ENCODE measurements at regions not wholly inside any gene's neighbourhood (a gene's known extent, or its start where the extent isn't known, plus 50 kb on each side); places are given as distances from the start of the nearest gene placed in this dataset.

DNA sequence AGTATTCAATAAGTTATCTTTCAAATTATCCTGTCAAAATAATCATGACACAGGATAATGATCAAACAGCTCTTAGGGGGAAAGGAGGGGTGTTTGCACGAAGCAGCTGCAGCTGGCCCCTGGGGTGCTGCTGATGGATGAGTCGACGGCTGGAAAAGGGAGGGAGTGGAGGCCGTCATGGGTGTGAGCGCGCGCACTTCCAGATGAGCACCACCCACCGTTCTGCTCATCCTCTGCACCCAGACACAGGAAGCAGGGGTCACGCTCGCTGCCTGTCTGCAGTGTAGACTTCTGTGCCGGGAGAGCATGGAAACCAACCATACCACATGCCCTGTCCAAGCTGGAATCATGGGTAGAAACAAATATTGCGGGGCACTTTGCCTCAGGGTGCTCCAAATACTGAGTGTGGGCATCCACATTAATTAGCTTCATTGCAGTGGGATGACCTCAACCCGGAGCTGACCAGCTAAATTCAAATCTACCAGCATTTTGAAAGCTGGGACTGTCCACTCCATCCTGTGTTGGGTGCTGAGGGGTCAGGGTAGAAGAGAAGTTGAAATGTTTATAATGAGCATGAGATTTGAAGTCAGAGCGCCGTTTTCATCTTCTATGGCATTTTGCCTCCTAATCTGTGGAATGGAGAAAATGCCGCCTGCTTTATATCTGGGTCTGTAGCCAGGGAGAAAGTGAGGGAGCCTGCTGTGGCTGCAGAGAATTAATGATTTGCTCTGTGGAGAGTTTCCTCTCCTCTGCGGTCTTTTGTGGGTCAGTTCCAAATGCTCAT lies 802.4 kb downstream of the TBC1D22A start:
- no peak overlapping the region for H3K4me3 ChIP-seq (ENCODE audit: low read length)
- no peak overlapping the region for H3K9ac ChIP-seq (ENCODE audit: low read depth, low read length)
- H3K4me1 ChIP-seq (ENCODE audit: insufficient read depth, low read length): no peaks in the 10 kb centered on the region
- H3K27me3 ChIP-seq (ENCODE audit: insufficient read depth, low read length): no peaks in the 10 kb centered on the region
- H3K36me3 ChIP-seq (ENCODE audit: insufficient read depth, low read depth, low read length): no peaks in the 10 kb centered on the region
- H3K27ac ChIP-seq (ENCODE audit: low read length): no peak overlapping the region
- H3K9me3 ChIP-seq (ENCODE audit: insufficient read depth, low read depth, low read length): no peaks in the 10 kb centered on the region

DNA sequence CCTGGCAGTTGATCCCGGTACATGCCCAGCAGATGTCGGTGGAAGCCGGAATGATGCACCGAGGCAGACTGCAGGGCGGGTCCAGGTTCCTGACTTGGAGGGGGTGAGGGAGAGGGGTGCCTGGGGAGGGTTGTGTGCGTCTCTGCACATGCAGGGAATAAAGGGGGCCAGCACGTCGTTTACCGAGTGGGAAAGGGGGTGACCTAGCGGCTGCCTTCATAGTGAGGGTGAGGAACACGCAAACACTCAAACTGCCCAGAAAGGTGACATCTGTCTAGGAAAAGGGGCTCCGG lies 801.7 kb downstream of the TBC1D22A start:
- Histone ChIP-seq H3K9me3 (ENCODE audit: insufficient read depth, low read depth, low read length) (no peaks in the 10 kb centered on the region), H3K27me3 (ENCODE audit: insufficient read depth, low read length) (no peaks in the 10 kb centered on the region), H3K27ac (ENCODE audit: low read length) (no peak overlapping the region), H3K9ac (ENCODE audit: low read depth, low read length) (no peak overlapping the region), H3K4me1 (ENCODE audit: insufficient read depth, low read length) (no peaks in the 10 kb centered on the region), H3K4me3 (ENCODE audit: low read length) (no peak overlapping the region), H3K36me3 (ENCODE audit: insufficient read depth, low read depth, low read length) (no peaks in the 10 kb centered on the region)

DNA sequence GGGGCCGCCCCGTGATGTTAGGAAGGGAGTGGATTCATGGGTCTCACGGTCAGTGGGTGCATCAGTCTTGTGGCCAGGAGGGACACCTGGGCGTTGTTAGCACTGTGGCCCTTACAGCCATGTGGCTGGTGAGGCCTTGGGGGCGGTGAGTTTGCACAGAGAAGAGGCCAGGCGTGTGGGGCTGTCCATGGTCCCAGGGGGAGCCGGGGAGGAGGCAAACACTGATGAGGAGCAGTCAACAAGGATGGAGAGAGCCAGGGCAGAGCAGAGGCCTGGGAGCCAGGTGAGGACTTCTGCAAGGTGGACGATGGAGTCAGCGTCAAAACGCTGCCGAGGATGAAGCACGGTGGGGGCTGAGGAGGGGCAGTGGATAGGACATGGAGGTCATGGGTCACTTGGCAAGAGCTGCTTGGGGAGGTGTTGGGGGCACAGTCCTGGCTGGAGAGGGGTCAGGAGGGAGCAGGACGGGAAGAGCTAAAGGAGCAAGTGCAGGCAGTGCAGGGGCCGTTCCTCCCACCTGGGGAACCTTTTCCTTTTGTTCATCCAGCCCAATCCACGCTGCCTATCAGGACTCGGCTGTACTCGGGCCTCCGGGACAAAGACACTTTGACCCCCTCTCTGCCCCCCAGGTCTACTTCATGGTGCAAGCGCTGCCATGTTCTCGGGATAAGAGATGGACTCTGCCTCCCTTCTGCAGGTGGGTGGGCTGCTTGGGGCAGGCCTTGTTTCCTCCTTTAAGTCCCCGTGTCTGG lies 801.1 kb downstream of the TBC1D22A start:
- Histone ChIP-seq H3K27ac (ENCODE audit: low read length) (no peak overlapping the region), H3K4me1 (ENCODE audit: insufficient read depth, low read length) (no peaks in the 10 kb centered on the region), H3K9ac (ENCODE audit: low read depth, low read length) (no peak overlapping the region), H3K9me3 (ENCODE audit: insufficient read depth, low read depth, low read length) (no peaks in the 10 kb centered on the region), H3K36me3 (ENCODE audit: insufficient read depth, low read depth, low read length) (no peaks in the 10 kb centered on the region), H3K4me3 (ENCODE audit: low read length) (no peak overlapping the region), H3K27me3 (ENCODE audit: insufficient read depth, low read length) (no peaks in the 10 kb centered on the region)

DNA sequence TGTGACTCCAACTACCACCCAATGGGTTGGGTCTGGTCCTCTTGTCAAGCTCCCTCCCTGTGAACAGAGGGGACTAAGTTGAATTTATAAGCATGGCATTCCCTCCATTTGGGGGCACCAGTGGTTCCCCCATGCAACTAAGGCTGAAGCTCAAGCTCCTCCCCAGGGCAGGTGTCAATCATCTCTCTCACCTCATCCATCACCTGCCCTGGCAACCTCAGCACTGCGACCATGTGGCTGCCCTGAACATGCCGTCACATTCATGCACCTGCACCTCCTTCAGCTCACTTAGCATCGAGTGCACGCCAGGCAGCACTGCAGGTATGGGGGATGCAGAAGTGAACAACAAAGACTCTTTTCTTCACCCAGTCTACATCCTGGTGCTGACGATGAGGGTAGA lies 799.3 kb downstream of the TBC1D22A start:
- H3K4me1 ChIP-seq (ENCODE audit: insufficient read depth, low read length): no peaks in the 10 kb centered on the region
- H3K9ac ChIP-seq (ENCODE audit: low read depth, low read length): no peak overlapping the region
- no peaks in the 10 kb centered on the region for H3K36me3 ChIP-seq (ENCODE audit: insufficient read depth, low read depth, low read length)
- H3K9me3 ChIP-seq (ENCODE audit: insufficient read depth, low read depth, low read length): no peaks in the 10 kb centered on the region
- H3K27me3 ChIP-seq (ENCODE audit: insufficient read depth, low read length): no peaks in the 10 kb centered on the region
- H3K27ac ChIP-seq (ENCODE audit: low read length): no peak overlapping the region
- H3K4me3 ChIP-seq (ENCODE audit: low read length): no peak overlapping the region

DNA sequence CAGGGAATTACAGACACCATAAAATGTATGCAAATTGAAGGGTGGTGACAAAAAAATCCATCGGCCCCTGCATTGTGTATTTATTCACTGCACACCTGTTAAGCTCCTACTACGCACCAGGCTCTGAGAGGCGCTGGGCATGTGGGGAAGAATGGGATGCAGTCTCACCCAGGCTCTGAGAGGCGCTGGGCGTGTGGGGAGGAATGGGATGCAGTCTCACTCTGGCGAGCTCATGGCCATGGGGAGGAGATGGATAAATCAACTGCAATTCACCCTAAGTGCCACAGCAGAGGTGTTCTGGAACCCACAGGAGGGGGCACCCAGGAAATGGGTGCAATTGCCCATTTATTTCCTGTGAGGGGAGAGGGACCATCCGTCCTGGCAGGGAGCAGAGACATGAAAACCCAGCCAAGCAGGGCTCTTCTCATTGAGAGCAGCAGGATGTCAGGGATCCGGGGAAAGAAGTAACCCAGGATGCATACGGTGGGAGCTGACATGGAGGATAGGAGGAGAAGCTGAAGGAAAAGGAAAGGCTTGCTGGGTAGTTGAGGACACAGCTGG lies 798.7 kb downstream of the TBC1D22A start:
- Histone ChIP-seq H3K9me3 (ENCODE audit: insufficient read depth, low read depth, low read length) (no peaks in the 10 kb centered on the region), H3K27ac (ENCODE audit: low read length) (no peak overlapping the region), H3K27me3 (ENCODE audit: insufficient read depth, low read length) (no peaks in the 10 kb centered on the region), H3K4me3 (ENCODE audit: low read length) (no peak overlapping the region), H3K36me3 (ENCODE audit: insufficient read depth, low read depth, low read length) (no peaks in the 10 kb centered on the region), H3K4me1 (ENCODE audit: insufficient read depth, low read length) (no peaks in the 10 kb centered on the region), H3K9ac (ENCODE audit: low read depth, low read length) (no peak overlapping the region)

DNA sequence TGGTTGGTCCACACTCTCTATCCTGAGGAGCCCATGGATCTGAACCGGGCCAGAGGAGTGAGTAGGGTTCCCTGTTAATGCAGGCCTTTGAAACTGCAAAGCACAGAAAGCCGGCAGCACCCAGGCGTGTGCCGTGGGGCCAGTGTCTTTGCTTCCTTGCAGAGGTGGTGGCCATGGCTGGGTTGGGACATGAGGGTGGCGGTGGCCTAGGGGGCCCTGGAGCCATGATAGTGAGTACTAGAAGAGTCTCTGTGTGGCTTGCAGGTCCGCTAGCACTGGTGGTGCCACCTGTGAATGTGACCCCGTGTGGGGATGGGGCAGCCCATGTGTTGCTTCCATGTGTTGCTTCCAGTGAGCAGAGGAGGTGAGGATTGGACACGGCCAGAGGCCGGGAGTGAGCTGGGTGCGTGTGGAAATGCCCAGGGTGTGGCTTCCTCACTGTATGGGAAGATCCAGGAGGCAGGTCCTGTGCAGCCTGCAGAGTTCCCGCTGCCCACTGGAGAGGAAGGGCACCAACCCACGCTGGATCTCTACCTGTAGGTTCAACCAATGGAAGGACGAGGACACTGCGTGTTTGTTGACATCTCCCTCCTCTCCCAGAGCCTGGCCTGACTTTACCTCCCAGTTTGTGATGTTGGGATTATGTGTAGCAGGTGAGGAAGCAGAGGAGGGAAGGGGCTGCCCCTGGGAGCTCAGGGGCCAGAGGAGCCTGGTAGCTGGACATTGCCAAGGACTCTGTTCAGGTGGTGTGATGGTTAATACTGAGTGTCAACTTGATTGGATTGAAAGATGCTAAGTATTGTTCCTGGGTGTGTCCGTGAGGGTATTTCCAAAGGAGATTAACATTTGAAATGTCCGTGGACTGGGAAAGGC lies 796.6 kb downstream of the TBC1D22A start:
- no peaks in the 10 kb centered on the region for H3K4me1 ChIP-seq (ENCODE audit: insufficient read depth, low read length)
- H3K4me3 ChIP-seq (ENCODE audit: low read length): no peak overlapping the region
- H3K27me3 ChIP-seq (ENCODE audit: insufficient read depth, low read length): no peaks in the 10 kb centered on the region
- no peak overlapping the region for H3K9ac ChIP-seq (ENCODE audit: low read depth, low read length)
- H3K9me3 ChIP-seq (ENCODE audit: insufficient read depth, low read depth, low read length): no peaks in the 10 kb centered on the region
- no peaks in the 10 kb centered on the region for H3K36me3 ChIP-seq (ENCODE audit: insufficient read depth, low read depth, low read length)
- no peak overlapping the region for H3K27ac ChIP-seq (ENCODE audit: low read length)

DNA sequence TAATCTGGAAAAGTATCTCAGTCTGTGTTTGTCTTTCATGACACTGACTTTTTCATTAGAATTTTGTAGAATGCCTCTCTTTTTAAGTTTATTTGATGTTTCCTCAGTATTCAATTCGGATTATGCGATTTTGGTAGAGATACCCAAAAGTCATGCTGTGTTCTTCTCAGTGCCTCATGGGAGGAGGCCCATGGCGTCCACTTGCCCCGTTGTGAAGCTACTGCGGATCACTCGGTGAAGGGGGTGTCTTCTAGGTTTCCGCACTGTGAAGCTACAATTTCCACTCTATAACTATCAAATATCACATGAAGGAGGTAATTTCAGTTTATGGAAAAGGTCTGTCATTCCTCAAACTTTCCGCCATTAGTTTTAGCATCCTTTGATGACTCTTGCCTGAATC lies 794.0 kb downstream of the TBC1D22A start:
- H3K4me3 ChIP-seq (ENCODE audit: low read length): no peak overlapping the region
- H3K36me3 ChIP-seq (ENCODE audit: insufficient read depth, low read depth, low read length): no peaks in the 10 kb centered on the region
- no peaks in the 10 kb centered on the region for H3K4me1 ChIP-seq (ENCODE audit: insufficient read depth, low read length)
- no peaks in the 10 kb centered on the region for H3K27me3 ChIP-seq (ENCODE audit: insufficient read depth, low read length)
- H3K27ac ChIP-seq (ENCODE audit: low read length): no peak overlapping the region
- no peaks in the 10 kb centered on the region for H3K9me3 ChIP-seq (ENCODE audit: insufficient read depth, low read depth, low read length)
- no peak overlapping the region for H3K9ac ChIP-seq (ENCODE audit: low read depth, low read length)

DNA sequence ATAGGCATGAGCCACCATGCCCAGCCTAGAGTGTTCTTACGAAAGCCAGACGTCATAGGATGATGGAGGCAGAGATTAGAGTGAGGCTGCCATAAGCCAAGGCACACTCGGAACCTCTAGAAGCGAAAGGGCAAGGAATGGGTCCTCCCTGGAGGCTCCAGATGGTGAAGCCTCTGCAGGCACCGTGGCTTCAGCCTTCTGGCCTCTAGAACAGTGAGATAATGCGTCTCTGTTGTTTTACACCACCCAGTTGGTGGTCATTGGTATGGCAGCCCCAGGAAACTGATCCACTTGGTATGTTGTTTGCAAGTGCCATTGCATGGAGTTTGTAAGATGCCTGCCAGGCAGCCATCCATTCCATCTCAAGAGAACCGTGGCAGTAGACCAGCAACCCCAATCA lies 791.0 kb downstream of the TBC1D22A start:
- no peaks in the 10 kb centered on the region for H3K27me3 ChIP-seq (ENCODE audit: insufficient read depth, low read length)
- no peaks in the 10 kb centered on the region for H3K4me1 ChIP-seq (ENCODE audit: insufficient read depth, low read length)
- no peaks in the 10 kb centered on the region for H3K36me3 ChIP-seq (ENCODE audit: insufficient read depth, low read depth, low read length)
- H3K27ac ChIP-seq (ENCODE audit: low read length): no peak overlapping the region
- no peaks in the 10 kb centered on the region for H3K9me3 ChIP-seq (ENCODE audit: insufficient read depth, low read depth, low read length)
- H3K9ac ChIP-seq (ENCODE audit: low read depth, low read length): no peak overlapping the region
- no peak overlapping the region for H3K4me3 ChIP-seq (ENCODE audit: low read length)

DNA sequence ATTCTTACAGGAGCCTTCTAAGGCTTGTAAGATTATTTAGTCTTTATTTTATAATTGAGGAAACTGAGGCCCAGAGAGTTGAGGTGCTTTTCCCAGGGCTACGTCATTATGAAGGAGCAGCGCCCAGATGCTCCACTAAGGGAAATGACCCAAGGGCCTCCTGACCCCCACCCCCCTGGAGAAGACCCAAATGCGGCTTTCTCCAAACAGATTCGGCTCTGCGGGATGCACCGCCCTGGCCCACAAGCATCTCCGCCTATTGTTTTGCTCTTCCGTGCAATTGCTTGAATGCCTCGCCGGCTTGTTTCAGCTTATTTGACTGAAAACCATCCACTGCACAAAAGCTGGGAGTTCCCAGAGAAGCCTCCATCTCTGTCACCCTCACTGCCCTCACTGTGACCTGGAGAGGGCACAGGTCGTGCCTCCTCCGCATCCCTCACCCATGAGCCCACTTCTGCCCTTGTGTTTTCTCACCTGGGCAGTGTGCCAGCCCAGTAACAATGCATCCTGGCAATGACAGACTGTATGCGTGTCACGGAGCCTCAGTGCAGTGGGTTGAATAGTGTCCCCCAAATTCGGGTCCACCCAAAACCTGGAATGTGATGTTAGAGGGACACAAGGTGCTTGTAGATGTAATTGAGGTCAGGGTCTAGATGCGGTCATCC lies 790.2 kb downstream of the TBC1D22A start:
- H3K9me3 ChIP-seq (ENCODE audit: insufficient read depth, low read depth, low read length): no peaks in the 10 kb centered on the region

DNA sequence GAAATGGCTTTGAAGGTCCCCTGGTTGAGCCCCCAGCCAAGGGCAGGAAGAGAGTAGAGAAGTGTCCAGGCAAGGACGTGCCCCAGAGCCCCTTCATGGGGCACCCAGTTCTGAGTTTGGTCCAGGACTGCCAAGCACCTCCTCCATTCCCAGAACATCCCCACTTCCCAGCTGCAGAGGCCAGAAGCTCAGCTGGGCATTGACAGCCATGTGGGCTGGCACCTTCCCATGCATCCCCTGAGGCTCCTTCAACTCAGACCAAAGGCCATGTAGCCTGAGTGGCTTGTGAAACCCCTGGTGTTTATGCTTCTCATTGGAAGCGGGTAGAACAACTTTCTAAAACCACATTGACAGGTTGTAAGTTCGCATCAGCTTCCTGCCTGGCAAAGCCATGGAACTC lies 789.6 kb downstream of the TBC1D22A start:
- Histone ChIP-seq H3K9me3 (ENCODE audit: insufficient read depth, low read depth, low read length) (no peaks in the 10 kb centered on the region), H3K4me1 (ENCODE audit: insufficient read depth, low read length) (no peaks in the 10 kb centered on the region), H3K27me3 (ENCODE audit: insufficient read depth, low read length) (no peaks in the 10 kb centered on the region)

More for the DNA sequence above, 790.2 kb downstream of the TBC1D22A start:
- H3K4me1 ChIP-seq (ENCODE audit: insufficient read depth, low read length): no peaks in the 10 kb centered on the region
- H3K4me3 ChIP-seq (ENCODE audit: low read length): no peak overlapping the region
- H3K9ac ChIP-seq (ENCODE audit: low read depth, low read length): no peak overlapping the region
- H3K27ac ChIP-seq (ENCODE audit: low read length): no peak overlapping the region
- no peaks in the 10 kb centered on the region for H3K27me3 ChIP-seq (ENCODE audit: insufficient read depth, low read length)
- H3K36me3 ChIP-seq (ENCODE audit: insufficient read depth, low read depth, low read length): no peaks in the 10 kb centered on the region

DNA sequence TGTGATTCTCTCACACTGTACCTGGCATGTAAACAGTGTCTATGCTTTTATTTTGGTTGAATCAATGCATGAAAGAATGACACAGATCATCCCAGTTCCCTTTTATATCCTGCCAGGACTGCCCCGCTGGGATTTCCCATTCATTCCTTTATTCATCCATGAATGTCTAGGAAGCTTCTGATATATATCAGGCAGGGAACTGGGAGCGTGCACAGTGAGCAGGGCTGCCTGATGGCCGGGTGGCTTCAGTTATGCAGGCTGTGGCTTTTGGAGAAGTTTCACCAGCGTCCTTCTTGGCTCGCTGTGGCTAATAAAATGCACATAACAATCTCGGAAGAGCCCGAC lies 789.0 kb downstream of the TBC1D22A start:
- H3K4me1 ChIP-seq (ENCODE audit: insufficient read depth, low read length): no peaks in the 10 kb centered on the region
- H3K4me3 ChIP-seq (ENCODE audit: low read length): no peak overlapping the region
- no peak overlapping the region for H3K27ac ChIP-seq (ENCODE audit: low read length)
- no peak overlapping the region for H3K9ac ChIP-seq (ENCODE audit: low read depth, low read length)
- no peaks in the 10 kb centered on the region for H3K27me3 ChIP-seq (ENCODE audit: insufficient read depth, low read length)
- no peaks in the 10 kb centered on the region for H3K36me3 ChIP-seq (ENCODE audit: insufficient read depth, low read depth, low read length)
- no peaks in the 10 kb centered on the region for H3K9me3 ChIP-seq (ENCODE audit: insufficient read depth, low read depth, low read length)

More for the DNA sequence above, 789.6 kb downstream of the TBC1D22A start:
- Histone ChIP-seq H3K4me3 (ENCODE audit: low read length) (no peak overlapping the region), H3K36me3 (ENCODE audit: insufficient read depth, low read depth, low read length) (no peaks in the 10 kb centered on the region), H3K9ac (ENCODE audit: low read depth, low read length) (no peak overlapping the region), H3K27ac (ENCODE audit: low read length) (no peak overlapping the region)

Data from iPS-20b (cell line).